ENCODE measurements at regions not wholly inside any gene's neighbourhood (a gene's known extent, or its start where the extent isn't known, plus 50 kb on each side); places are given as distances from the start of the nearest gene placed in this dataset.
"Not testable (repeated sequence)": the region's sequence is repeated elsewhere in the genome, so short reads cannot be mapped to it uniquely, and the experiment has no call there.

DNA sequence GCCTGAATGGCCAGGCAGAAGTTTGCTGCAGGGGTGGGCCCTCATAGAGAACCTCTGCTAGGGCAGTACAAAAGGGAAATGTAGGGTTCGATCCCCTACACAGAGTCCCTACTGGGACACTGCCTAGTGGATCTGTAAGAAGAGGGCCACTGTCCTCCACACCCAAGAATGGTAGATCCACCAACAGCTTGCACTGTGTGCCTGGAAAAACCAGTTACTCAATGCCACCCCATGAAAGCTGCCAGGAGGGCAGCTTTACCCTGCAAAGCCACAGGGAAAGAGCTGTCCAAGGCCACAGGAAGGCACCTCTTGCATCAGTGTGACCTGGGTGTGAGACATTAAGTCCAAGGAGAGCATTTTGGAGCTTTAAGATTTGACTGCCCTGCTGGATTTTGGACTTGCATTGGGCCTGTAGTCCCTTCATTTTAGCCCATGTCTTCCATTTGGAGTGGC, 781.6 kb downstream of the TRAM1L1 start:
- TF ChIP-seq CTCF (IDR thresholded peaks at IDR 0.05; ENCODE audit: low read depth, low read length): no peak
- no peak for DNase-seq (ENCODE audit: extremely low read depth, low read depth)

DNA sequence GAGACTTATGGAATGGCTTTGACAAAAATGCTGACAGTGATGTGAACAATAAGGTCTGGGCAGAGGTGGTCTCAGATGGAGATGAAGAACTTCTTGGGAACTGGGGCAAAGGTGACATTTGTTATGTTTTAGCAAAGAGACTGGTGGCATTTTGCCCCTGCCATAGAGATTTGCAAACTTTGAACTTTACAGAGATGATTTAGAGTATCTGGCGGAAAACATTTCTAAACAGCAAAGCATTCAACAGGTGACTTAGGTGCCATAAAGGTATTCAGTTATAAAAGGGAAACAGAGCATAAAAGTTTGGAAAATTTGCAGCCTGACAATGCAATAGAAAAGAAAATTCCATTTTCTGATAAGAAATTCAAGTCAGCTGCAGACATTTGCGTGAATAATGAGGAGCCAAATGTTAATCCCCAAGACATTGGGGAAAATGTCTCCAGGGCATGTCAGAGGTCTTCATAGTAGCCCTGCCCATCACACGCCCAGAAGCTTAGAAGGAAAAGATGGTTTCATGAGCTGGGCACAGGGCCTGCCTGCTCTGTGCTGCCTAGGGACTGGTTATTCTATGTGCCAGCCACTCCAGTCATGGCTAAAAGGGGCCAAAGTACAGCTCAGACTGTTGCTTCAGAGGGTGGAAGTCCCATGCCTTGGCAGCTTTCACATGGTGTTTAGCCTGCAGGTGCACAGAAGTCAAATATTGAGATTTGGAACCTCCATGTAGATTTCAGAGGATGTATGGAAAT, 782.2 kb downstream of the TRAM1L1 start:
- DNase-seq (ENCODE audit: extremely low read depth, low read depth): no peak
- no peak for TF ChIP-seq CTCF (IDR thresholded peaks at IDR 0.05; ENCODE audit: low read depth, low read length)

- DNase-seq (ENCODE audit: extremely low read depth, low read depth): no peak
- no peak for TF ChIP-seq CTCF (IDR thresholded peaks at IDR 0.05; ENCODE audit: low read depth, low read length)
These were observed 810.4 kb downstream of the TRAM1L1 start for GRCh38 chr4:116275006-116275405.

GRCh38 chr4:116272336-116272735, 813.0 kb downstream of the TRAM1L1 start:
- TF ChIP-seq CTCF (IDR thresholded peaks at IDR 0.05; ENCODE audit: low read depth, low read length): no peak
- DNase-seq (ENCODE audit: extremely low read depth, low read depth): no peak

- DNase-seq (ENCODE audit: extremely low read depth, low read depth): not testable (repeated sequence)
These were observed 824.4 kb downstream of the TRAM1L1 start for GRCh38 chr4:116260931-116261330.

GRCh38 chr4:116244771-116245170, 840.6 kb downstream of the TRAM1L1 start:
- TF ChIP-seq CTCF (IDR thresholded peaks at IDR 0.05; ENCODE audit: low read depth, low read length): no peak
- DNase-seq (ENCODE audit: extremely low read depth, low read depth): no peak

DNA sequence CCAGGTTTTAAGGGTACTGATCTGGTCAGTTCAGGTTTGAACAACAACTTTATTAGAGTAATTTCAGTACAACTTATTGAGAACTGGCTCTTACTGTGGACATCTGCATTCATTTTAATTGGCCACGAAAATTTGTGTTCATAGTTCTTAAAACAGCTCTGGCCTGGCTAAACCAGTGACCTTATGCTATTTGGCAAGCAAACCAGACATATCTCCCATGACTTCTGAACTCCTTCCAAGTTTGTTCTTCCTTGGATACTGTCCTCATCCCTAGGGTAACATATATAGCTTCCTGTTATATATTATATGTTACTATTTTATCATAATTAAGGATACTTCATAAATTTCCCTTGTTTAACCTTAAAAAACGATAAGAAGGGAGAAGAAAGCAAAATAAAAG, 841.9 kb downstream of the TRAM1L1 start:
- no peak for DNase-seq (ENCODE audit: extremely low read depth, low read depth)
- TF ChIP-seq CTCF (IDR thresholded peaks at IDR 0.05; ENCODE audit: low read depth, low read length): no peak

DNA sequence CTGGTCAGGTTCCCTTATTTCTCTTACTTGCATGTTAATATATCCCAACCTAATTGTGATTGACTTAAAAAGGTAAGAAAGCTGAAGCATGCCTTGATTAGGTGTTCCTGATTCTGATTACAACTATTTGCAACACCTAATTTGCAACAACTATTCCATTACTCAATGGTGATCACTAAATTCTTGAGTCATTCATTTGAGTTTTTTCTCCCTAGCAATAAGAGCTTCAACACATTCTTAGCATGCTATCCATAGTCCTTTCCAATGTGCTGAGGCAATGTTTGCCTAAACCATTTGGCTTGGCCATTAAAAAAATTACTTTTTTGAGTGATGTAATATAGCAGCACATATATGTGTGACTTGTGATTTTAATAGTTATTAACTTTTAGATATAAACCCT, 851.4 kb downstream of the TRAM1L1 start:
- TF ChIP-seq CTCF (IDR thresholded peaks at IDR 0.05; ENCODE audit: low read depth, low read length): no peak
- no peak for DNase-seq (ENCODE audit: extremely low read depth, low read depth)

GRCh38 chr4:116231999-116232398, 853.4 kb downstream of the TRAM1L1 start:
- not testable (repeated sequence) for DNase-seq (ENCODE audit: extremely low read depth, low read depth)
